ENCODE measurements at regions not wholly inside any gene's neighbourhood (a gene's known extent, or its start where the extent isn't known, plus 50 kb on each side); places are given as distances from the start of the nearest gene placed in this dataset.

DNA sequence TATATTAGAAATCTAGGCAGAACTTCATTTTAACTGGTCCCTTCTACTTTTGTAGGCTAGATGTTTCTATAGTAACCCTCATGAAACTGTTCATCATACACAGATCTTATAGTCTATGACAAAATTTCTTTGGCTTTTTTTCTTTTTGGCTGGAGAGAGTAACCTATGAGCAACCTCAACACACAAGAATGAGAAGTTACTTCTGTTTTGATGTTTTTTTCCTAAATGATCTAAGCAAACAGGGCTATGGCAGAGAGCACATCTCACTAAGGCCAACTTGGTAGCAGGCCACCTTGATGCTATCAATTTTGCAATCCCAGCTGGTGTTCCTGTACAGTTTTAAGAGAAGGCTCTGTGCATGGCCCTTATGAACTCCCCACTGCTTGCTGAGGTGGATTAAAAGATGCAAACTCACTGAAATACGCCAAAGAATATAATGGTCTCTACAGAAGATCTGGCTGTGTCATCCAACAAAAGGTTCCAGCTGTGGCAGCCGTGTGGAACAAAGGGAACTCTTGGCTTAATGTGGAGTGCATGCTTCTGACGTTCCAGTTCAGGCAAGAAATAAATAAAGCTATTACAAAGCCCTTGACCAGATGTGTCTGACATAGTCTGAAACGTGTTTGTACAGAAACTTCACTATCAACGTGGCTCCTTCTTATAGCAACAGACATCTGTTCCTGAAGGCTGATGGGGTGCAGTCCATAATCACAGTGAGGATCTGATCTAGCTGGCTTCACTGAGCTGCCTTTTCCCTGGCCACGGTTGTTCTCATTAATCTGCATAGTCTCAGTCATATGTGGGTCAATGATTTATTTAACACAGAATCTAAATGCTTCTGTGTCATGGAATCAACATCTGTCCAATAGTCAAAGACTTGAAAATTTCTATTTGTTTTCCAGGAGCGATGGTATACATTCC is 481.1 kb downstream of the BMP2 start:
- no peaks in the 10 kb centered on the region for H3K4me1 ChIP-seq (ENCODE audit: control insufficient read depth, insufficient read depth, low read length)
- TF ChIP-seq REST (IDR thresholded peaks at IDR 0.05; ENCODE audit: insufficient read depth in 1 of 2, low read depth in 2 of 2, low read length in 1 of 2): no peak
- TF ChIP-seq SIN3A (IDR thresholded peaks at IDR 0.05; ENCODE audit: borderline replicate concordance, insufficient read depth, low read depth, low read length): no peak
- no peak for TF ChIP-seq TCF7L2 (IDR thresholded peaks at IDR 0.05; ENCODE audit: low read depth, low read length)
- TF ChIP-seq, protein P1, sequence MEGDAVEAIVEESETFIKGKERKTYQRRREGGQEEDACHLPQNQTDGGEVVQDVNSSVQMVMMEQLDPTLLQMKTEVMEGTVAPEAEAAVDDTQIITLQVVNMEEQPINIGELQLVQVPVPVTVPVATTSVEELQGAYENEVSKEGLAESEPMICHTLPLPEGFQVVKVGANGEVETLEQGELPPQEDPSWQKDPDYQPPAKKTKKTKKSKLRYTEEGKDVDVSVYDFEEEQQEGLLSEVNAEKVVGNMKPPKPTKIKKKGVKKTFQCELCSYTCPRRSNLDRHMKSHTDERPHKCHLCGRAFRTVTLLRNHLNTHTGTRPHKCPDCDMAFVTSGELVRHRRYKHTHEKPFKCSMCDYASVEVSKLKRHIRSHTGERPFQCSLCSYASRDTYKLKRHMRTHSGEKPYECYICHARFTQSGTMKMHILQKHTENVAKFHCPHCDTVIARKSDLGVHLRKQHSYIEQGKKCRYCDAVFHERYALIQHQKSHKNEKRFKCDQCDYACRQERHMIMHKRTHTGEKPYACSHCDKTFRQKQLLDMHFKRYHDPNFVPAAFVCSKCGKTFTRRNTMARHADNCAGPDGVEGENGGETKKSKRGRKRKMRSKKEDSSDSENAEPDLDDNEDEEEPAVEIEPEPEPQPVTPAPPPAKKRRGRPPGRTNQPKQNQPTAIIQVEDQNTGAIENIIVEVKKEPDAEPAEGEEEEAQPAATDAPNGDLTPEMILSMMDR (IDR thresholded peaks at IDR 0.05): no peak
- no peak for TF ChIP-seq POLR2AphosphoS5 (IDR thresholded peaks at IDR 0.05; ENCODE audit: low read depth, low read length)
- no peaks in the 10 kb centered on the region for H3K9me3 ChIP-seq (ENCODE audit: control insufficient read depth, insufficient read depth, low read depth, low read length)
- BruUV-seq (replicated peaks): no TSS peak
- ATAC-seq (no peak), DNase-seq (ENCODE audit: low read depth, low spot score) (no peak)
- no peaks in the 10 kb centered on the region for H3K27me3 ChIP-seq (ENCODE audit: control insufficient read depth, insufficient read depth, low read length)
- intact Hi-C loops (cut with micrococcal nuclease; ENCODE audit: unreplicated experiment): no loop called here
- CTCF ChIA-PET: no interaction called here
- in situ Hi-C loops (cut with HindIII; ENCODE audit: low pct_unique_long_range_greater_than_20kb, low sequenced_read_pairs): no loop called here
- H3K4me3 ChIP-seq (ENCODE audit: low read depth in 2 of 2, low read length in 2 of 2): no peak overlapping the region
- H3K27ac ChIP-seq (ENCODE audit: low read length): no peak overlapping the region
- H3K36me3 ChIP-seq (ENCODE audit: control insufficient read depth, insufficient read depth, low read length): no peaks in the 10 kb centered on the region
- POLR2A ChIA-PET: no interaction called here

DNA sequence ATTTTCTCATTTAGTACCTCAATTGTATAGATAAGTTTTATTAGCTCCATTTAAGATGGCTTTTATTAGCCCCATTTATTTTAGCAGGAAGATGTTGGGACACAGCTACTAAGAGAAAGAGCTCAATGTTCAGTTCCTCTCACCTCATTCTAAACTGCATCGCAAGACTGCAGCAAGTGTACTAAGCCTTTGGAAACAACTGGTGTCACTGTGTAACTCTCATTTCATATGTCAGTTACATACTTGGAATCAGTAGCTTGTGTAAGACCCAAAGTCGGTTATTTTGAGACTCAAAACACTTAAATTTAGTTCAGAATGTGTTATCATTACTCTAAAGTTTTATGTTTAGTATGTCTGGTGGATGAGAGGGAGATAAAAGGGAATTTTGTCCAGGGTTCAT is 482.9 kb downstream of the BMP2 start:
- H3K27me3 ChIP-seq (ENCODE audit: control insufficient read depth, insufficient read depth, low read length): no peaks in the 10 kb centered on the region
- no TSS peak for BruUV-seq (replicated peaks)
- no peak for DNase-seq (ENCODE audit: low read depth, low spot score)
- H3K9me3 ChIP-seq (ENCODE audit: control insufficient read depth, insufficient read depth, low read depth, low read length): no peaks in the 10 kb centered on the region
- no peak for ATAC-seq
- no peak overlapping the region for H3K4me3 ChIP-seq (ENCODE audit: low read depth in 2 of 2, low read length in 2 of 2)
- no peak overlapping the region for H3K27ac ChIP-seq (ENCODE audit: low read length)
- H3K4me1 ChIP-seq (ENCODE audit: control insufficient read depth, insufficient read depth, low read length): no peaks in the 10 kb centered on the region
- in situ Hi-C loops (cut with HindIII; ENCODE audit: low pct_unique_long_range_greater_than_20kb, low sequenced_read_pairs): no loop called here
- POLR2A ChIA-PET: no interaction called here
- intact Hi-C loops (cut with micrococcal nuclease; ENCODE audit: unreplicated experiment): no loop called here
- CTCF ChIA-PET: no interaction called here
- TF ChIP-seq, protein P1 (IDR thresholded peaks at IDR 0.05): no peak
- TF ChIP-seq REST (IDR thresholded peaks at IDR 0.05; ENCODE audit: insufficient read depth in 1 of 2, low read depth in 2 of 2, low read length in 1 of 2) (no peak), SIN3A (IDR thresholded peaks at IDR 0.05; ENCODE audit: borderline replicate concordance, insufficient read depth, low read depth, low read length) (no peak), TCF7L2 (IDR thresholded peaks at IDR 0.05; ENCODE audit: low read depth, low read length) (no peak), POLR2AphosphoS5 (IDR thresholded peaks at IDR 0.05; ENCODE audit: low read depth, low read length) (no peak)
- no peaks in the 10 kb centered on the region for H3K36me3 ChIP-seq (ENCODE audit: control insufficient read depth, insufficient read depth, low read length)

Data from Panc1 (cell line).